LNCaP clone FGC (cell line): ENCODE measurements at regions not wholly inside any gene's neighbourhood (a gene's known extent, or its start where the extent isn't known, plus 50 kb on each side); places are given as distances from the start of the nearest gene placed in this dataset.
"Not testable (repeated sequence)": the region's sequence is repeated elsewhere in the genome, so short reads cannot be mapped to it uniquely, and the experiment has no call there.

Experiments
- DNase-seq: peaks from one replicate; pipeline ENCODE4 v3.0.0-alpha.2; 2011; ENCODE audit warnings: low read depth
- H3K4me3 ChIP-seq: 2 replicates; pipeline ENCODE4 v1.5.1; 2011; ENCODE audit warnings: mild to moderate bottlenecking, low read depth, low read length, control low read depth
- CTCF ChIP-seq: IDR thresholded peaks from 2 replicates; pipeline ENCODE4 v1.5.1; 2012; ENCODE audit warnings: mild to moderate bottlenecking; ENCODE audit not compliant: control insufficient read depth, insufficient read depth; ENCODE audit errors: extremely low read depth

GRCh38 chr15:95687686-95688085 lies 642.8 kb upstream of the NR2F2 start:
- no peak for TF ChIP-seq CTCF
- H3K4me3 ChIP-seq = no peak overlapping the region
- no peak for DNase-seq

- no peak overlapping the region for H3K4me3 ChIP-seq
- no peak for TF ChIP-seq CTCF
- DNase-seq = no peak
These were observed 639.7 kb upstream of the NR2F2 start for GRCh38 chr15:95690631-95691340.

GRCh38 chr15:95693917-95694316 lies 636.6 kb upstream of the NR2F2 start:
- TF ChIP-seq CTCF = no peak
- H3K4me3 ChIP-seq = no peak overlapping the region
- DNase-seq = no peak

- no peak for DNase-seq
- H3K4me3 ChIP-seq = no peak overlapping the region
- no peak for TF ChIP-seq CTCF
These were observed 632.3 kb upstream of the NR2F2 start for GRCh38 chr15:95698230-95698629.

- DNase-seq = no peak
- TF ChIP-seq CTCF = no peak
- no peak overlapping the region for H3K4me3 ChIP-seq
These were observed 631.5 kb upstream of the NR2F2 start for GRCh38 chr15:95698951-95699350.

GRCh38 chr15:95699578-95699977 lies 630.9 kb upstream of the NR2F2 start:
- DNase-seq = no peak
- H3K4me3 ChIP-seq = no peak overlapping the region
- no peak for TF ChIP-seq CTCF

- DNase-seq, H3K4me3 ChIP-seq: not testable (repeated sequence)
These were observed 629.8 kb upstream of the NR2F2 start for GRCh38 chr15:95700692-95701091.

GRCh38 chr15:95701410-95701809 lies 629.1 kb upstream of the NR2F2 start:
- no peak for DNase-seq
- H3K4me3 ChIP-seq = no peak overlapping the region
- no peak for TF ChIP-seq CTCF
